ENCODE measurements at regions not wholly inside any gene's neighbourhood (a gene's known extent, or its start where the extent isn't known, plus 50 kb on each side); places are given as distances from the start of the nearest gene placed in this dataset.

- in situ Hi-C loops (cut with MboI; ENCODE audit: low sequenced_read_pairs) = no loop called here
- H4K91ac ChIP-seq (ENCODE audit: insufficient read depth, low read depth, low read length) = no peak overlapping the region
- no peak overlapping the region for H2BK5ac ChIP-seq (ENCODE audit: low read depth, low read length, poor library complexity, severe bottlenecking)
- no peaks in the 10 kb centered on the region for H3K9me1 ChIP-seq (ENCODE audit: insufficient read depth, low read length)
- no peak overlapping the region for H2BK20ac ChIP-seq (ENCODE audit: low read depth, low read length)
- H3K4me3 ChIP-seq (ENCODE audit: insufficient read depth, low read depth, low read length) = no peak overlapping the region
- ATAC-seq (ENCODE audit: low read depth) (no peak), DNase-seq (no peak)
- H2AK5ac ChIP-seq (ENCODE audit: low read depth, low read length) = no peak overlapping the region
- BruUV-seq (replicated peaks) = no TSS peak
- H3K14ac ChIP-seq (replicated peaks; ENCODE audit: low read depth, low read length) = no peak overlapping the region
- H3K4me1 ChIP-seq (ENCODE audit: control insufficient read depth, insufficient read depth, low read length) = no peaks in the 10 kb centered on the region
- H3K36me3 ChIP-seq (ENCODE audit: control insufficient read depth, insufficient read depth, low read length) = no peaks in the 10 kb centered on the region
- no peaks in the 10 kb centered on the region for H3K79me1 ChIP-seq (ENCODE audit: low read depth in 1 of 2, low read length in 2 of 2)
- no peak overlapping the region for H2AFZ ChIP-seq (replicated peaks; ENCODE audit: low read length, poor library complexity)
- no peak overlapping the region for H2BK15ac ChIP-seq (ENCODE audit: low read depth, low read length)
- no peak for TF ChIP-seq POLR2A (IDR thresholded peaks at IDR 0.05; ENCODE audit: low read depth, low read length)
- no peak for TF ChIP-seq SMC3 (IDR thresholded peaks at IDR 0.05; ENCODE audit: low read depth, low read length)
- TF ChIP-seq ELK1 (IDR thresholded peaks at IDR 0.05; ENCODE audit: borderline replicate concordance, low read depth, low read length) = no peak
- TF ChIP-seq USF2 (IDR thresholded peaks at IDR 0.05; ENCODE audit: low read depth, low read length) = no peak
- no peak for TF ChIP-seq BHLHE40 (IDR thresholded peaks at IDR 0.05; ENCODE audit: low read depth, low read length)
- no peak for TF ChIP-seq CHD1 (IDR thresholded peaks at IDR 0.05; ENCODE audit: low read depth, low read length)
- no peak for TF ChIP-seq RFX5 (IDR thresholded peaks at IDR 0.05; ENCODE audit: low read depth, low read length)
- no peak for TF ChIP-seq NFE2L2 (IDR thresholded peaks at IDR 0.05; ENCODE audit: low read depth, low read length)
- TF ChIP-seq MXI1 (IDR thresholded peaks at IDR 0.05; ENCODE audit: borderline replicate concordance, low read depth, low read length) = no peak
- TF ChIP-seq MAZ (IDR thresholded peaks at IDR 0.05; ENCODE audit: borderline replicate concordance, low read depth, low read length) = no peak
- no peak for TF ChIP-seq RCOR1 (IDR thresholded peaks at IDR 0.05; ENCODE audit: insufficient replicate concordance, low read length)
- no peak for TF ChIP-seq RAD21 (IDR thresholded peaks at IDR 0.05; ENCODE audit: low read length)
- no peak for TF ChIP-seq CEBPB (IDR thresholded peaks at IDR 0.05; ENCODE audit: low read depth, low read length)
- TF ChIP-seq CTCF (conservative IDR thresholded peaks at IDR 0.05; ENCODE audit: low read depth, low read length) = no peak
- TF ChIP-seq MAFK (IDR thresholded peaks at IDR 0.05; ENCODE audit: low read depth, low read length) = no peak
- no peak for TF ChIP-seq FOS (IDR thresholded peaks at IDR 0.05; ENCODE audit: low read depth, low read length)
- no peak overlapping the region for H2AK9ac ChIP-seq (replicated peaks; ENCODE audit: low read depth, low read length, poor library complexity)
- peaks cover 10% of the 10 kb centered on the region for H3K9me3 ChIP-seq (ENCODE audit: control insufficient read depth, insufficient read depth, low read length)
- H3K9ac ChIP-seq (ENCODE audit: low read depth, low read length) = no peak overlapping the region
- H3K56ac ChIP-seq (ENCODE audit: extremely low read depth, insufficient read depth, low read length) = no peak overlapping the region
- POLR2A ChIA-PET (ENCODE audit: unreplicated experiment) = no interaction called here
- intact Hi-C loops (cut with micrococcal nuclease) = no loop called here
- dilution Hi-C loops (cut with HindIII; ENCODE audit: low sequenced_read_pairs, unreplicated experiment) = no loop called here
- no CpG with 5 or more reads among the region's 3 CpGs for WGBS, 2 experiments (ENCODE audit: extremely low coverage in 2 of 2, insufficient read length in 1 of 2)
- CTCF ChIA-PET = no interaction called here
- H2BK120ac ChIP-seq (ENCODE audit: low read depth, low read length) = no peak overlapping the region
- H3K4ac ChIP-seq (ENCODE audit: low read depth, low read length) = no peak overlapping the region
- no peaks in the 10 kb centered on the region for H3K27me3 ChIP-seq (ENCODE audit: control insufficient read depth, insufficient read depth, low read length)
- H3K27ac ChIP-seq (ENCODE audit: insufficient read depth, low read length) = no peak overlapping the region
- H3K4me2 ChIP-seq (ENCODE audit: low read depth, low read length) = no peak overlapping the region
- H4K8ac ChIP-seq (ENCODE audit: low read depth in 2 of 2, low read length in 2 of 2) = no peak overlapping the region
- no peak overlapping the region for H3K18ac ChIP-seq (ENCODE audit: low read depth, low read length)
- H3K23ac ChIP-seq (ENCODE audit: low read depth, low read length) = no peak overlapping the region
- no peaks in the 10 kb centered on the region for H4K20me1 ChIP-seq (ENCODE audit: insufficient read depth, low read length)
- no peak overlapping the region for H4K5ac ChIP-seq (ENCODE audit: low read depth, low read length)
Measured at GRCh38 chr3:25354071-25354470, 74.0 kb upstream of the RARB start.
